Type B pancreatic cell (in vitro differentiated cells): ENCODE measurements at regions not wholly inside any gene's neighbourhood (a gene's known extent, or its start where the extent isn't known, plus 50 kb on each side); places are given as distances from the start of the nearest gene placed in this dataset.

Source experiments
- DNase-seq: peaks from one replicate; pipeline ENCODE4 v3.0.0; 2021; ENCODE audit warnings: mixed read lengths; ENCODE audit not compliant: unreplicated experiment; ENCODE audit errors: extremely low spot score
- H3K27ac Mint-ChIP-seq: 2 replicates; pipeline ENCODE4 v1.8.0; 2021; ENCODE audit warnings: mild to moderate bottlenecking, mixed read lengths
- H3K27me3 Mint-ChIP-seq: 2 replicates; pipeline ENCODE4 v1.8.0; 2021; ENCODE audit warnings: mixed read lengths
- H3K36me3 Mint-ChIP-seq: 2 replicates; pipeline ENCODE4 v1.8.0; 2021; ENCODE audit warnings: mixed read lengths
- H3K4me1 Mint-ChIP-seq: one replicate; pipeline ENCODE4 v1.8.0; 2021; ENCODE audit warnings: mixed read lengths; ENCODE audit not compliant: unreplicated experiment
- H3K4me3 Mint-ChIP-seq: 2 replicates; pipeline ENCODE4 v1.8.0; 2021; ENCODE audit warnings: mild to moderate bottlenecking, mixed read lengths
- H3K9me3 Mint-ChIP-seq: 2 replicates; pipeline ENCODE4 v1.8.0; 2021; ENCODE audit warnings: mixed read lengths
- CTCF ChIP-seq: fragments of 200-600 bp; sonication (generic); conservative IDR thresholded peaks from 2 replicates; pipeline ENCODE4 v1.5.0; 2021; ENCODE audit warnings: antibody characterized with exemption, mild to moderate bottlenecking

DNA sequence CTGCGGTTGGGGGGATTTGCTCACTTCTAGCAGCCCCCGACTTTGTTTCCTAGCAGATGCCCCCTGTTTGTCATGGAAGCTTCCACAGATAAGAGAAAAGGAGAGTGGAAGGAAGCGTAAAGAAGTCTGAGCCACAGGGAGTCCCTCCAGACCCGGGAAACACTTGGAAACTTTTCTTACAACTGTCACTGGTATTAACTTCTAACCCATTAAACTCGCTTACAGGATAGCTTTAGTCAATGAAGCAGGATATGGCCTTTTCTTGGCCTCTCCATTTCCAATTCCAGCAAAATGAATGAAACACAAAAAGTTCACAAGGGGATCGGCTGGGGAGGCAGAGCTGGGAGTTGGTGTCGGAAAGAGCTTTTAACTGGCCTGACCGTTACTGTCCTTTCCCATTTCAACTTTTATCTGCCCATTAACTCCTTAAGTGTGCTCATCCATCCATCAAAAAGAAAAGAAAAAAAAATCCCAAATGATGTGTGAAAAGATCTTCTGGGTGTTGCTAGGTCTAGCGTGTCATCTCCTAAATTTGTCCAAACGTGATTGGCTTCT is 231.9 kb upstream of the ARGLU1 start:
- H3K4me1 Mint-ChIP-seq = peaks cover 18% of the 10 kb centered on the region

GRCh38 chr13:106797081-106797640 is 229.2 kb upstream of the ARGLU1 start:
- no peak for DNase-seq
- Mint-ChIP-seq H3K4me1 (peaks cover 18% of the 10 kb centered on the region), H3K36me3 (no peaks in the 10 kb centered on the region), H3K9me3 (peaks cover 4% of the 10 kb centered on the region), H3K27me3 (peaks cover 41% of the 10 kb centered on the region), H3K27ac (no peak overlapping the region), H3K4me3 (peak overlapping the region; percentile 24)
- TF ChIP-seq CTCF = no peak

More for the DNA sequence above, 231.9 kb upstream of the ARGLU1 start:
- no peaks in the 10 kb centered on the region for H3K36me3 Mint-ChIP-seq
- no peak overlapping the region for H3K27ac Mint-ChIP-seq
- DNase-seq = no peak
- H3K4me3 Mint-ChIP-seq = no peak overlapping the region
- no peak for TF ChIP-seq CTCF
- H3K27me3 Mint-ChIP-seq = peaks cover 41% of the 10 kb centered on the region
- H3K9me3 Mint-ChIP-seq = peaks cover 4% of the 10 kb centered on the region

GRCh38 chr13:106796280-106797047 is 228.5 kb upstream of the ARGLU1 start:
- H3K4me1 Mint-ChIP-seq = peaks cover 18% of the 10 kb centered on the region
- DNase-seq = no peak
- no peak overlapping the region for H3K27ac Mint-ChIP-seq
- peak overlapping the region; percentile 79 for H3K4me3 Mint-ChIP-seq
- peaks cover 4% of the 10 kb centered on the region for H3K9me3 Mint-ChIP-seq
- peaks cover 41% of the 10 kb centered on the region for H3K27me3 Mint-ChIP-seq
- no peak for TF ChIP-seq CTCF
- no peaks in the 10 kb centered on the region for H3K36me3 Mint-ChIP-seq

DNA sequence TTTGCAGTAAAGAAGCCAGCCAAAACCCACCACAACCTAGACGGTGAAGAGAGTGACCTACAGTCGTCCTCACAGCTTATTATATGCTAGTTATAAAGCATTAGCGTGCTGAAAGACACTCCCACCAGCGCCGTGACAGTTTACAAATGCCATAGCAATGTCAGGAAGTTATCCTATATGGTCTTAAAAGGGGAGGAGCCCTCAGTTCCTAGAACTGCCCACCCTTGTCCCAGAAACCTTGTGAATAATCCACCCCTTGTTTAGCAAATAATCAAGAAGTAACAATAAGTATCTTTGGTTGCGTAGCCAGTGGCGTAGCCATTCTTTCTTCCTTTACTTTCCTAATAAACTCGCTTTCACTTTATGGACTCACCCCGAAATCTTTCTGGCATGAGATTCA is 227.9 kb upstream of the ARGLU1 start:
- H3K27me3 Mint-ChIP-seq = peaks cover 41% of the 10 kb centered on the region
- peaks cover 4% of the 10 kb centered on the region for H3K9me3 Mint-ChIP-seq
- no peak overlapping the region for H3K27ac Mint-ChIP-seq
- H3K4me3 Mint-ChIP-seq = peak overlapping the region; percentile 79
- no peaks in the 10 kb centered on the region for H3K36me3 Mint-ChIP-seq
- TF ChIP-seq CTCF = no peak
- peaks cover 18% of the 10 kb centered on the region for H3K4me1 Mint-ChIP-seq
- no peak for DNase-seq

DNA sequence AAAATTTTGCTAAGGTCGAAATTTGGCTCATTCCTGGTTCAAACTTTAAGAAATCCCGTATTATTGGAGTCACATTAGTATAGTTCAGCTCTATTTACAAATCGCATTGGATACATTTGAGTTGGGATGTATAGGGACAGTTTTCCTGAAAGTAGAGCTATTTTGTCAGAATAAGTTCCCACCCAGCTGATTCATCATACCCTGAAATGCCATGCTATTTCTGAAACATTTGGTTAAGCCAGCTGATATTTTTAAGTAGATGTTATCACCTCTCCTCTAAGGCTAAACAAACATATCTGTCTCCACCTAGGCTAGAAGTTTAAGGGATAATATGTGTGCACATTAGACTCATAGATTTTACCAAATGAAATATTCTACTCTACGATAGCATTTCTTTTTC is 226.2 kb upstream of the ARGLU1 start:
- Mint-ChIP-seq H3K4me3 (no peak overlapping the region), H3K4me1 (peaks cover 10% of the 10 kb centered on the region), H3K27ac (no peak overlapping the region)

More for the DNA sequence above, 226.2 kb upstream of the ARGLU1 start:
- DNase-seq = no peak
- Mint-ChIP-seq H3K36me3 (no peaks in the 10 kb centered on the region), H3K27me3 (peaks cover 30% of the 10 kb centered on the region), H3K9me3 (peaks cover 4% of the 10 kb centered on the region)
- TF ChIP-seq CTCF = no peak
